ENCODE measurements at regions not wholly inside any gene's neighbourhood (a gene's known extent, or its start where the extent isn't known, plus 50 kb on each side); places are given as distances from the start of the nearest gene placed in this dataset.

- Histone ChIP-seq H3K27ac (replicated peaks; ENCODE audit: low read length) (no peak overlapping the region), H2AFZ (ENCODE audit: low read length) (no peak overlapping the region), H2BK5ac (ENCODE audit: low read length) (no peak overlapping the region), H3K36me3 (replicated peaks in 1 of 2; ENCODE audit: control insufficient read depth in 2 of 2, insufficient read depth in 2 of 2, low read length in 2 of 2) (no peaks in the 10 kb centered on the region), H2BK12ac (ENCODE audit: low read length) (no peak overlapping the region), H3K4me1 (ENCODE audit: control insufficient read depth in 2 of 2, insufficient read depth in 1 of 2, low read depth in 1 of 2, low read length in 2 of 2) (peaks cover 0 to 3% of the 10 kb centered on the region in 2 donors), H4K8ac (ENCODE audit: low read depth, low read length) (no peak overlapping the region), H3K14ac (ENCODE audit: low read length) (no peak overlapping the region), H3K27me3 (ENCODE audit: control insufficient read depth in 3 of 3, insufficient read depth in 3 of 3, low read depth in 1 of 3, low read length in 3 of 3) (peaks cover 0 to 2% (median 0%) of the 10 kb centered on the region in 3 experiments), H3K4ac (ENCODE audit: low read length) (no peak overlapping the region), H3K23ac (ENCODE audit: low read depth, low read length, poor library complexity) (no peak overlapping the region), H3K79me1 (ENCODE audit: low read depth, low read length) (no peaks in the 10 kb centered on the region), H3K9me3 (replicated peaks in 1 of 2; ENCODE audit: control insufficient read depth in 2 of 2, insufficient read depth in 1 of 2, low read depth in 1 of 2, low read length in 2 of 2) (peaks cover 0 to 2% of the 10 kb centered on the region in 2 donors), H4K91ac (ENCODE audit: low read depth, low read length, poor library complexity) (no peak overlapping the region), H3K18ac (ENCODE audit: low read length) (peak overlapping the region; percentile 35), H2BK120ac (ENCODE audit: low read depth, low read length) (no peak overlapping the region), H3K4me2 (ENCODE audit: insufficient read depth, low read length, poor library complexity, severe bottlenecking) (no peak overlapping the region), H3K4me3 (ENCODE audit: low read length in 2 of 2) (no peak overlapping the region), H2BK15ac (ENCODE audit: low read length) (no peak overlapping the region), H3K9ac (ENCODE audit: low read depth, low read length, poor library complexity) (peak overlapping the region; percentile 24), H2AK5ac (ENCODE audit: low read depth, low read length) (no peak overlapping the region)
- DNase-seq (ENCODE audit: low spot score): no peak
- no CpG with 5 or more reads among the region's 4 CpGs for WGBS, 2 donors (ENCODE audit: extremely low coverage in 2 of 2, insufficient read length in 2 of 2, insufficient replicate concordance in 1 of 2)
These were observed 406.9 kb downstream of the SFMBT2 start for GRCh38 chr10:7003831-7004395.

GRCh38 chr10:7000061-7000460, 410.8 kb downstream of the SFMBT2 start:
- Histone ChIP-seq H3K79me1 (ENCODE audit: low read depth, low read length) (no peaks in the 10 kb centered on the region), H3K36me3 (replicated peaks in 1 of 2; ENCODE audit: control insufficient read depth in 2 of 2, insufficient read depth in 2 of 2, low read length in 2 of 2) (no peaks in the 10 kb centered on the region), H3K9me3 (replicated peaks in 1 of 2; ENCODE audit: control insufficient read depth in 2 of 2, insufficient read depth in 1 of 2, low read depth in 1 of 2, low read length in 2 of 2) (peaks cover 0 to 2% of the 10 kb centered on the region in 2 donors), H2AFZ (ENCODE audit: low read length) (no peak overlapping the region), H3K14ac (ENCODE audit: low read length) (no peak overlapping the region), H3K27me3 (ENCODE audit: control insufficient read depth in 3 of 3, insufficient read depth in 3 of 3, low read depth in 1 of 3, low read length in 3 of 3) (peaks cover 0 to 2% (median 0%) of the 10 kb centered on the region in 3 experiments), H3K27ac (replicated peaks; ENCODE audit: low read length) (no peak overlapping the region), H3K4me1 (ENCODE audit: control insufficient read depth in 2 of 2, insufficient read depth in 1 of 2, low read depth in 1 of 2, low read length in 2 of 2) (peaks cover 0 to 3% of the 10 kb centered on the region in 2 donors), H3K4me2 (ENCODE audit: insufficient read depth, low read length, poor library complexity, severe bottlenecking) (no peak overlapping the region), H2BK15ac (ENCODE audit: low read length) (no peak overlapping the region), H4K91ac (ENCODE audit: low read depth, low read length, poor library complexity) (no peak overlapping the region), H3K4me3 (ENCODE audit: low read length in 2 of 2) (no peak overlapping the region), H3K23ac (ENCODE audit: low read depth, low read length, poor library complexity) (no peak overlapping the region), H2BK120ac (ENCODE audit: low read depth, low read length) (no peak overlapping the region), H3K4ac (ENCODE audit: low read length) (no peak overlapping the region), H3K18ac (ENCODE audit: low read length) (no peak overlapping the region), H2BK12ac (ENCODE audit: low read length) (no peak overlapping the region), H2BK5ac (ENCODE audit: low read length) (no peak overlapping the region), H3K9ac (ENCODE audit: low read depth, low read length, poor library complexity) (no peak overlapping the region), H4K8ac (ENCODE audit: low read depth, low read length) (no peak overlapping the region), H2AK5ac (ENCODE audit: low read depth, low read length) (no peak overlapping the region)
- WGBS, 2 donors (ENCODE audit: extremely low coverage in 2 of 2, insufficient read length in 2 of 2, insufficient replicate concordance in 1 of 2): no CpG with 5 or more reads among the region's 4 CpGs
- DNase-seq (ENCODE audit: low spot score): no peak

GRCh38 chr10:6999232-6999925, 411.5 kb downstream of the SFMBT2 start:
- H3K14ac ChIP-seq (ENCODE audit: low read length): no peak overlapping the region
- DNase-seq (ENCODE audit: low spot score): no peak
- no peaks in the 10 kb centered on the region for H3K36me3 ChIP-seq (replicated peaks in 1 of 2; ENCODE audit: control insufficient read depth in 2 of 2, insufficient read depth in 2 of 2, low read length in 2 of 2)
- no peak overlapping the region for H3K18ac ChIP-seq (ENCODE audit: low read length)
- H2AFZ ChIP-seq (ENCODE audit: low read length): no peak overlapping the region
- H3K23ac ChIP-seq (ENCODE audit: low read depth, low read length, poor library complexity): no peak overlapping the region
- WGBS, 2 donors (ENCODE audit: extremely low coverage in 2 of 2, insufficient read length in 2 of 2, insufficient replicate concordance in 1 of 2): no CpG with 5 or more reads among the region's 2 CpGs
- H3K4ac ChIP-seq (ENCODE audit: low read length): no peak overlapping the region
- peaks cover 0 to 2% (median 0%) of the 10 kb centered on the region in 3 experiments for H3K27me3 ChIP-seq (ENCODE audit: control insufficient read depth in 3 of 3, insufficient read depth in 3 of 3, low read depth in 1 of 3, low read length in 3 of 3)
- H3K4me3 ChIP-seq (ENCODE audit: low read length in 2 of 2): no peak overlapping the region
- no peak overlapping the region for H4K8ac ChIP-seq (ENCODE audit: low read depth, low read length)
- no peak overlapping the region for H2BK120ac ChIP-seq (ENCODE audit: low read depth, low read length)
- peaks cover 0 to 3% of the 10 kb centered on the region in 2 donors for H3K4me1 ChIP-seq (ENCODE audit: control insufficient read depth in 2 of 2, insufficient read depth in 1 of 2, low read depth in 1 of 2, low read length in 2 of 2)
- H3K4me2 ChIP-seq (ENCODE audit: insufficient read depth, low read length, poor library complexity, severe bottlenecking): no peak overlapping the region
- no peaks in the 10 kb centered on the region for H3K79me1 ChIP-seq (ENCODE audit: low read depth, low read length)
- H2BK15ac ChIP-seq (ENCODE audit: low read length): no peak overlapping the region
- H2AK5ac ChIP-seq (ENCODE audit: low read depth, low read length): no peak overlapping the region
- H3K9me3 ChIP-seq (replicated peaks in 1 of 2; ENCODE audit: control insufficient read depth in 2 of 2, insufficient read depth in 1 of 2, low read depth in 1 of 2, low read length in 2 of 2): peaks cover 0 to 2% of the 10 kb centered on the region in 2 donors
- H2BK12ac ChIP-seq (ENCODE audit: low read length): no peak overlapping the region
- H2BK5ac ChIP-seq (ENCODE audit: low read length): no peak overlapping the region
- H4K91ac ChIP-seq (ENCODE audit: low read depth, low read length, poor library complexity): no peak overlapping the region
- H3K9ac ChIP-seq (ENCODE audit: low read depth, low read length, poor library complexity): no peak overlapping the region
- no peak overlapping the region for H3K27ac ChIP-seq (replicated peaks; ENCODE audit: low read length)

GRCh38 chr10:6997509-6997908, 413.3 kb downstream of the SFMBT2 start:
- H3K27ac ChIP-seq (replicated peaks; ENCODE audit: low read length): no peak overlapping the region
- H3K4me2 ChIP-seq (ENCODE audit: insufficient read depth, low read length, poor library complexity, severe bottlenecking): no peak overlapping the region
- H2BK5ac ChIP-seq (ENCODE audit: low read length): no peak overlapping the region
- H2BK120ac ChIP-seq (ENCODE audit: low read depth, low read length): no peak overlapping the region
- H3K18ac ChIP-seq (ENCODE audit: low read length): no peak overlapping the region
- no peak for DNase-seq (ENCODE audit: low spot score)
- no CpG with 5 or more reads among the region's 2 CpGs for WGBS, 2 donors (ENCODE audit: extremely low coverage in 2 of 2, insufficient read length in 2 of 2, insufficient replicate concordance in 1 of 2)
- no peak overlapping the region for H4K8ac ChIP-seq (ENCODE audit: low read depth, low read length)
- no peak overlapping the region for H2AFZ ChIP-seq (ENCODE audit: low read length)
- H3K27me3 ChIP-seq (ENCODE audit: control insufficient read depth in 3 of 3, insufficient read depth in 3 of 3, low read depth in 1 of 3, low read length in 3 of 3): peaks cover 0 to 1% (median 0%) of the 10 kb centered on the region in 3 experiments
- H4K91ac ChIP-seq (ENCODE audit: low read depth, low read length, poor library complexity): no peak overlapping the region
- no peak overlapping the region for H2BK15ac ChIP-seq (ENCODE audit: low read length)
- no peak overlapping the region for H3K4ac ChIP-seq (ENCODE audit: low read length)
- peaks cover 0 to 2% of the 10 kb centered on the region in 2 donors for H3K36me3 ChIP-seq (replicated peaks in 1 of 2; ENCODE audit: control insufficient read depth in 2 of 2, insufficient read depth in 2 of 2, low read length in 2 of 2)
- H2AK5ac ChIP-seq (ENCODE audit: low read depth, low read length): no peak overlapping the region
- H3K4me3 ChIP-seq (ENCODE audit: low read length in 2 of 2): no peak overlapping the region
- no peak overlapping the region for H2BK12ac ChIP-seq (ENCODE audit: low read length)
- H3K14ac ChIP-seq (ENCODE audit: low read length): no peak overlapping the region
- H3K9ac ChIP-seq (ENCODE audit: low read depth, low read length, poor library complexity): no peak overlapping the region
- H3K23ac ChIP-seq (ENCODE audit: low read depth, low read length, poor library complexity): no peak overlapping the region
- H3K9me3 ChIP-seq (replicated peaks in 1 of 2; ENCODE audit: control insufficient read depth in 2 of 2, insufficient read depth in 1 of 2, low read depth in 1 of 2, low read length in 2 of 2): peaks cover 0 to 3% of the 10 kb centered on the region in 2 donors
- H3K79me1 ChIP-seq (ENCODE audit: low read depth, low read length): no peaks in the 10 kb centered on the region
- H3K4me1 ChIP-seq (ENCODE audit: control insufficient read depth in 2 of 2, insufficient read depth in 1 of 2, low read depth in 1 of 2, low read length in 2 of 2): peaks cover 0 to 2% of the 10 kb centered on the region in 2 donors

Measured in neuronal stem cell (in vitro differentiated cells).